ENCODE measurements at regions not wholly inside any gene's neighbourhood (a gene's known extent, or its start where the extent isn't known, plus 50 kb on each side); places are given as distances from the start of the nearest gene placed in this dataset.
"Not testable (repeated sequence)": the region's sequence is repeated elsewhere in the genome, so short reads cannot be mapped to it uniquely, and the experiment has no call there.

DNA sequence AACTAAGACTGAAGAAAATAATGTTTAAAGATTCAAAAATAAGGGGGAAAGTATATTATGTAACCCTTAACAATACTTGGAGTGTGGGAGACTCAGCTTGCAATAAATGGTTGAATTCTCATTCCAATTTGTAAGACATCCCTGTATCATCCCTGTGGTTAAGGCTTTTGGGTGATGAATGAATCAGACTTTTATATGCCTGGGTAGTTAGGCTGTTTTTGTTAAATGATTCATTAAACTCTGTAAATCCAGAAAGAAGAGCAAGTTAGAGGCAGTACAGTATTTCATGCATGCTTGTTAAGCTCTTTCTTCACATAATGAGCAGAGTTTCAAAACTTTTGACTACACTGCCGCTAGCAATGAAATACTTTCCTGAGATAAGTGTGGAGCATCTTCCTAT lies 948.8 kb downstream of the SOCS6 start:
- H3K9me3 ChIP-seq (ENCODE audit: control insufficient read depth, insufficient read depth, low read length) = peaks cover 4% of the 10 kb centered on the region
- DNase-seq (ENCODE audit: low read depth, low spot score) = no peak
- WGBS (ENCODE audit: insufficient coverage, insufficient read length) = no CpG with 5 or more reads among the region's 1 CpG

DNA sequence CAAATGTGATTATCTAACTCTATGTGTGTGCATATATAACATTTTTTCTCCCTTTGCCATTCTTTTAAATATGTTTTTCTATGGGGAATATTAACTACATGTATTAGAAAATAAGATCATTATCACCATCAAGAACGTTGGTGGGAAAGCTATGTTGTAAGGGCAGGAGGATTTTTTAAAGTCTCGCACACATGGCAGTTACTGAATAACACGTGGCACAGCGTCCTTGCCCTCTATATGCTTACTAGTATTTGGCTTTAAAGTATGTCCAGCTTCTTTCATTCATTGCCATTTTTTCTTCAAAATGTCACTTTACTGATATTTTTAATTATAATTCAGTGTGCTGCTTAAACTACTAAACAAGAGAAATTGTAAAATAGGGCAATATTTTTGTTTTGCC lies 944.3 kb downstream of the SOCS6 start:
- H3K27me3 ChIP-seq (ENCODE audit: control insufficient read depth, insufficient read depth, low read length) = no peaks in the 10 kb centered on the region
- H3K4me3 ChIP-seq (ENCODE audit: low read length) = no peak overlapping the region
- H3K4me1 ChIP-seq (ENCODE audit: control insufficient read depth, insufficient read depth, low read length) = no peaks in the 10 kb centered on the region
- H3K36me3 ChIP-seq (ENCODE audit: control insufficient read depth, insufficient read depth, low read length) = no peaks in the 10 kb centered on the region
- H3K27ac ChIP-seq (ENCODE audit: low read length) = no peak overlapping the region
- H3K9me3 ChIP-seq (ENCODE audit: control insufficient read depth, insufficient read depth, low read length) = peaks cover 3% of the 10 kb centered on the region
- no CpG with 5 or more reads among the region's 4 CpGs for WGBS (ENCODE audit: insufficient coverage, insufficient read length)
- DNase-seq (ENCODE audit: low read depth, low spot score) = no peak

More for the DNA sequence above, 948.8 kb downstream of the SOCS6 start:
- Histone ChIP-seq H3K4me1 (ENCODE audit: control insufficient read depth, insufficient read depth, low read length) (no peaks in the 10 kb centered on the region), H3K27ac (ENCODE audit: low read length) (no peak overlapping the region), H3K27me3 (ENCODE audit: control insufficient read depth, insufficient read depth, low read length) (no peaks in the 10 kb centered on the region), H3K36me3 (ENCODE audit: control insufficient read depth, insufficient read depth, low read length) (no peaks in the 10 kb centered on the region), H3K4me3 (ENCODE audit: low read length) (no peak overlapping the region)

DNA sequence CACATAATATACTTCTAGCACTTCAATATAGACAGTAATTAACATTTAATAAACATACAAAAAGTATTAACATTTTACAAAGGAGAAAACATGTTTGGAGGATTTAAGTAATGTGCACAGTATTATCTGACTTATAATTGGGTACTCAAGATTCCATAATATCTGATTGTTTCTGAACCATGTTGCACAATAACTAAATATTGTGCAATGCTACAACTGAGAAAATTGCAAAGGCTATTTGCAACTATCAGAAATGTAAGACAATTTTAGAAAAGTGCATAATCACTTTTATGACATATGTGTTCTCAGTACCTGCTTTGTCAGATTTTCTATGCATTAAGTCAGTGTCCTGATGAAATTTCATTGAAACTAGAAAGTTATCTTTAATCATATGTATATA lies 934.6 kb downstream of the SOCS6 start:
- Histone ChIP-seq H3K4me3 (ENCODE audit: low read length) (no peak overlapping the region), H3K36me3 (ENCODE audit: control insufficient read depth, insufficient read depth, low read length) (no peaks in the 10 kb centered on the region), H3K27ac (ENCODE audit: low read length) (no peak overlapping the region), H3K9me3 (ENCODE audit: control insufficient read depth, insufficient read depth, low read length) (peaks cover 5% of the 10 kb centered on the region), H3K4me1 (ENCODE audit: control insufficient read depth, insufficient read depth, low read length) (no peaks in the 10 kb centered on the region), H3K27me3 (ENCODE audit: control insufficient read depth, insufficient read depth, low read length) (no peaks in the 10 kb centered on the region)
- DNase-seq (ENCODE audit: low read depth, low spot score) = no peak

DNA sequence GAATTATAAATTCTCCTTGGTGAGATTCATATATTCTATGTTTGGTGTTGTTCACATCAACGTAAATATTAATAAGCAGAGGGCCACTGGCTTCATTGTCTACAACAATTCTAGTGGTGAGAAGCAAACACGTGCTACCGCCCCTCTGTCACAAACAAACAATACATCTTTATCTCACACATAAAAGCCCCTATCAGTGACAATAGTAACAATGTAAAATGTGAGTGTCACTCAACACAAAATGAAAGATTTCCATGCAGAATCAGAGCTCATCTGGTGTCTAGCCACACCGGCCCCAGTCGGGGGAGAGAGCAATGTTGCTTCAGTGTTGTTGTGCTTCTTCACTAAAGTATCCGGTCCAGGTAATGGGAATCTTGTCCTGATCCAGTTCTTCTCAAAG lies 932.6 kb downstream of the SOCS6 start:
- peaks cover 10% of the 10 kb centered on the region for H3K9me3 ChIP-seq (ENCODE audit: control insufficient read depth, insufficient read depth, low read length)
- no peaks in the 10 kb centered on the region for H3K36me3 ChIP-seq (ENCODE audit: control insufficient read depth, insufficient read depth, low read length)
- H3K4me1 ChIP-seq (ENCODE audit: control insufficient read depth, insufficient read depth, low read length) = no peaks in the 10 kb centered on the region
- no peak overlapping the region for H3K27ac ChIP-seq (ENCODE audit: low read length)
- no peak for DNase-seq (ENCODE audit: low read depth, low spot score)
- H3K27me3 ChIP-seq (ENCODE audit: control insufficient read depth, insufficient read depth, low read length) = no peaks in the 10 kb centered on the region
- no CpG with 5 or more reads among the region's 6 CpGs for WGBS (ENCODE audit: insufficient coverage, insufficient read length)
- no peak overlapping the region for H3K4me3 ChIP-seq (ENCODE audit: low read length)

DNA sequence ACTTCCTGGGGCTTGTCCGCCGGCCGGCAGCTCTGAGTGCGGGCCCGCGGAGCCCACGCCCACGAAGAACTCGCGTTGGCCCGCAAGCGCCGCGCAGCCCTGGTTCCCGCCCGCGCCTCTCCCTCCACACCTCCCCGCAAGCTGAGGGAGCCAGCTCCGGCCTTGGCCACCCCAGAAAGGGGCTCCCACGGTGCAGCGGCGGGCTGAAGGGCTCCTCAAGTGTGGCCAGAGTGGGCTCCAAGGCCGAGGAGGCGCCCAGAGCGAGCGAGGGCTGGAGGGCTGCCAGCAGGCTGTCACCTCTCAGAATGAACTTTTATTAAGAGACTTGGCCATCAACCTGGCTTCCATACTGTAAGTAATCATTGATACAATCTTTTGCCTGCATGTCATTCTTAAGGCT lies 923.9 kb downstream of the SOCS6 start:
- no CpG with 5 or more reads among the region's 26 CpGs for WGBS (ENCODE audit: insufficient coverage, insufficient read length)
- not testable (repeated sequence) for H3K4me3 ChIP-seq (ENCODE audit: low read length); DNase-seq (ENCODE audit: low read depth, low spot score)

DNA sequence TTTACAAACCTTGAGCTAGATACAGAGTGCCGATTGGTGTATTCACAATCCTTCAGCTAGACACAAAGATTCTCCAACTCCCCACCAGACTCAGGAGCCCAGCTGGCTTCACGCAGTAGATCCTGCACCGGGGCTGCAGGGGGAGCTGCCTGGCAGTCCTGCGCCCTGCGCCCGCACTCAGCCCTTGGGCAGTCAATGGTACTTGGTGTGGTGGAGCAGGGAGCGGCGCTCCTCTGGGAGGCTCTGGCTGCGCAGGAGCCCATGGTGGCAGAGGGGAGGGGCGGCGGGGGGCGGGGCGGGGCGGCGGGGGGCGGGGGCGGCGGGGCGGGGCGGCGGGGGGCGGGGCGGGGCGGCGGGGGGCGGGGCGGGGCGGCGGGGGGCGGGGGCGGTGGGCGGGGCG lies 923.4 kb downstream of the SOCS6 start:
- WGBS (ENCODE audit: insufficient coverage, insufficient read length) = no CpG with 5 or more reads among the region's 33 CpGs
- no peak for DNase-seq (ENCODE audit: low read depth, low spot score)
- Histone ChIP-seq H3K36me3 (ENCODE audit: control insufficient read depth, insufficient read depth, low read length) (no peaks in the 10 kb centered on the region), H3K4me1 (ENCODE audit: control insufficient read depth, insufficient read depth, low read length) (no peaks in the 10 kb centered on the region), H3K9me3 (ENCODE audit: control insufficient read depth, insufficient read depth, low read length) (peaks cover 2% of the 10 kb centered on the region; the same call in 1 of the 2 replicates), H3K27ac (ENCODE audit: low read length) (no peak overlapping the region), H3K27me3 (ENCODE audit: control insufficient read depth, insufficient read depth, low read length) (no peaks in the 10 kb centered on the region), H3K4me3 (ENCODE audit: low read length) (no peak overlapping the region)

More for the DNA sequence above, 923.9 kb downstream of the SOCS6 start:
- H3K4me1 ChIP-seq (ENCODE audit: control insufficient read depth, insufficient read depth, low read length); H3K27ac ChIP-seq (ENCODE audit: low read length); H3K36me3 ChIP-seq (ENCODE audit: control insufficient read depth, insufficient read depth, low read length); H3K27me3 ChIP-seq (ENCODE audit: control insufficient read depth, insufficient read depth, low read length); H3K9me3 ChIP-seq (ENCODE audit: control insufficient read depth, insufficient read depth, low read length): not testable (repeated sequence)

DNA sequence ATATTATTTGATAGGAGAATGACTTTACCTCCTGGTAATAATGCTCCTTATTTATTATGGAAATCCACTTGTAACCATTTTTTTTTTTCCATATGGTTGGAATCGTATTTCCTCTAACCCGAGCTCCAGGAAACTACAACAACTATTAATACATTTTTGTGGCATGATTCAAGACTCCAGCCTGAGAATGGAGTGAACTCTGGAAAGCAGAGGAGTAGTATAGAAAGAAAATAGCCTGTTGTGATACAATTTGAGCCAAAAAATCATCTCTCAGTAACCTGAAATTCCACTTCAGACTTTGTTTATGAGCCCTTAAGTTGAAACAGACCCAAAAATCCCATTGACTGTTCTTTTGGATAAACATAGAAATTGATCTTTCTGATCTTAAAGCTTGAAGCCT lies 921.1 kb downstream of the SOCS6 start:
- WGBS (ENCODE audit: insufficient coverage, insufficient read length) = no CpG with 5 or more reads among the region's 2 CpGs
- no peak overlapping the region for H3K27ac ChIP-seq (ENCODE audit: low read length)

DNA sequence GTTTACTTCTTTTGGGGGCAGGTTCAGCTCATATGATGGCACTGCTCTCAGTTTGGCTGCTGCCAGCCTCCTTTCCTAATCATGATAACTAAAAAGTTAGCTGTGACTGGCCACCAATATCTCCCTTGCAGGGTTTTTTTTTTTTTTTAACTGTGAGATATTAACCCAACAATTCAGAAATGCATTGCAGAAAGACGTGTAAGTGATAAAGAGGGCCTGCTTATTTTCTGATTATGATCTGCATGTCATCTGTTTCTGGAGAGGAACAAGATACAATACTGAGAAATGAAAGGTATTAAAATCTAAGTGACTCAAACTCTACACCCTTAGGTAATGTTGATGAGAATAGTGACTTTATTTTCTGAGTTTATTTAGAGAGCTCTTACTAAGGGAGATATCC lies 905.6 kb downstream of the SOCS6 start:
- no peaks in the 10 kb centered on the region for H3K27me3 ChIP-seq (ENCODE audit: control insufficient read depth, insufficient read depth, low read length)
- H3K9me3 ChIP-seq (ENCODE audit: control insufficient read depth, insufficient read depth, low read length) = peaks cover 6% of the 10 kb centered on the region
- H3K27ac ChIP-seq (ENCODE audit: low read length) = no peak overlapping the region
- DNase-seq (ENCODE audit: low read depth, low spot score) = no peak
- H3K36me3 ChIP-seq (ENCODE audit: control insufficient read depth, insufficient read depth, low read length) = no peaks in the 10 kb centered on the region
- H3K4me3 ChIP-seq (ENCODE audit: low read length) = no peak overlapping the region
- no CpG with 5 or more reads among the region's 1 CpG for whole genome bisulfite sequencing (ENCODE audit: insufficient coverage, insufficient read length)
- no peaks in the 10 kb centered on the region for H3K4me1 ChIP-seq (ENCODE audit: control insufficient read depth, insufficient read depth, low read length)

More for the DNA sequence above, 921.1 kb downstream of the SOCS6 start:
- Histone ChIP-seq H3K9me3 (ENCODE audit: control insufficient read depth, insufficient read depth, low read length) (no peaks in the 10 kb centered on the region; the same call in 1 of the 2 replicates), H3K4me1 (ENCODE audit: control insufficient read depth, insufficient read depth, low read length) (no peaks in the 10 kb centered on the region), H3K36me3 (ENCODE audit: control insufficient read depth, insufficient read depth, low read length) (no peaks in the 10 kb centered on the region), H3K4me3 (ENCODE audit: low read length) (no peak overlapping the region), H3K27me3 (ENCODE audit: control insufficient read depth, insufficient read depth, low read length) (no peaks in the 10 kb centered on the region)
- no peak for DNase-seq (ENCODE audit: low read depth, low spot score)

DNA sequence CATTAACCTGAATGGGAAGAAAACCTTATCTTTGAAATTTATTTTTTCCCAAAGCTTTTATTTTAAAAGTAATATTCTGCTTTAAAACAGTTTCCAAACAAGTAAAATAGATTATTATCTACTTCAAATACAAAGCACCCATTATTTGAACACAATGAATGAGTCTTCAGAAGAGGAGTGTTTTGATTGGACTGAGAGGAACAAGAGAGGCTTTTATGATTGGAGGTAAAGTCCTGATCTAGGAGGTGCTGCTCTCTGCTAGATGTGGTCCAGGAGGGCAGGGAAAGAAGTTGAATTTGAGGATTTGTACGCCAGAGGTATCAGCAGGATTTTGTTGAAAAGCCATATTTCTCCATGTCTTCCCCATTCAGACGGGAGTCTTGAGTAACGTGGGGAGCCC lies 900.7 kb downstream of the SOCS6 start:
- H3K9me3 ChIP-seq (ENCODE audit: control insufficient read depth, insufficient read depth, low read length) = peaks cover 8% of the 10 kb centered on the region
- no peaks in the 10 kb centered on the region for H3K27me3 ChIP-seq (ENCODE audit: control insufficient read depth, insufficient read depth, low read length)
- H3K4me3 ChIP-seq (ENCODE audit: low read length) = no peak overlapping the region
- no peaks in the 10 kb centered on the region for H3K4me1 ChIP-seq (ENCODE audit: control insufficient read depth, insufficient read depth, low read length)
- WGBS (ENCODE audit: insufficient coverage, insufficient read length) = no CpG with 5 or more reads among the region's 3 CpGs
- no peak overlapping the region for H3K27ac ChIP-seq (ENCODE audit: low read length)
- no peaks in the 10 kb centered on the region for H3K36me3 ChIP-seq (ENCODE audit: control insufficient read depth, insufficient read depth, low read length)
- DNase-seq (ENCODE audit: low read depth, low spot score) = no peak

DNA sequence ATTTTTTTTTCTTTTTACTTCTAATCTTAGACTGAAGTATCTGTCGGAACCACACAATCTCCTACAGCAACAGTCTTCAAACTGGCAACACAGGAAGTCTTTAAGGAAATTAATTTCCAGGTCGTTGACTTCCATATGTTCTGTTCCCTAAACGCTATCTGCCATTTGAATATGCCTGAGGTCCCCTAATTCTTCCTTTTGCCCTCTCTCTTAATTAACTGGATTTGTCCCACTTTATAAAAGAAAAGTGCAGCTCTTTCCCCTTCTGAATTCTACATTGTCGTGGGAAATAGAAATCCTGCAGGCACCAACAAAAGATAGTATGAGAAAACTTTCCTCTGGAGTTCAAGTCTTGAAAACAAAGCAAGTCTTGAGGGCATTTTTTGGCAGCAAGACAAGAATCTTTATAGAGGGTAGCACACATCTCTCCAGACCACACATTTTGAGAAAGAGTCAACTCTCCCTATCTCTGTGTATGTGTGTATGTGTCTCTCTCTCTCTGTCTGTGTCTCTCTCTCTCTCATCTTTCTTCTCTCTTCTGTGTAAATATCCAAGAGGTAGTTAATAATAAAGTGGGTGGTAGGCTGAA lies 879.8 kb downstream of the SOCS6 start:
- WGBS (ENCODE audit: insufficient coverage, insufficient read length) = no CpG with 5 or more reads among the region's 4 CpGs

DNA sequence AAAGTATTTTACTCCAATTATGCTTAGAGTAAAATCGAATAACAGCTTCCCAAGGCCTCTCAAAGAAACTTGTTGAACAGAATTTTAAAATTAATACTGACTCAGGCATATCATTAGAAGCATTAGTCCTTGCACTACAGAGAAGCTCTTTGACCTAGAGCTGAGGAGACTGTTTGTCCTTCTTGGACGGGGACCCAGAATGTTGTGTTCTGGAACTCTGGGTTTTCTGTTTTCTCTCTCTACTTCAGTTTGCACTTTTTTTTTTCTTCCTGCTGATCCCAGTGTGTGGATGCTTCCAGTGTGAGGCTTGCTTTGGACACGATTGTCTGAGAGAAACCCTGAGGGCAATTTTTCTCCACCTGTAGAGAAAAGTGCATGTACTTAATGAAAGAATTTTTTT lies 847.6 kb downstream of the SOCS6 start:
- Histone ChIP-seq H3K27ac (ENCODE audit: low read length) (no peak overlapping the region), H3K9me3 (ENCODE audit: control insufficient read depth, insufficient read depth, low read length) (no peaks in the 10 kb centered on the region; the same call in 1 of the 2 replicates), H3K4me1 (ENCODE audit: control insufficient read depth, insufficient read depth, low read length) (no peaks in the 10 kb centered on the region), H3K4me3 (ENCODE audit: low read length) (no peak overlapping the region), H3K27me3 (ENCODE audit: control insufficient read depth, insufficient read depth, low read length) (no peaks in the 10 kb centered on the region), H3K36me3 (ENCODE audit: control insufficient read depth, insufficient read depth, low read length) (no peaks in the 10 kb centered on the region)
- WGBS (ENCODE audit: insufficient coverage, insufficient read length) = no CpG with 5 or more reads among the region's 3 CpGs
- DNase-seq (ENCODE audit: low read depth, low spot score) = no peak

More for the DNA sequence above, 879.8 kb downstream of the SOCS6 start:
- DNase-seq (ENCODE audit: low read depth, low spot score) = no peak
- Histone ChIP-seq H3K27me3 (ENCODE audit: control insufficient read depth, insufficient read depth, low read length) (no peaks in the 10 kb centered on the region), H3K4me1 (ENCODE audit: control insufficient read depth, insufficient read depth, low read length) (no peaks in the 10 kb centered on the region), H3K36me3 (ENCODE audit: control insufficient read depth, insufficient read depth, low read length) (no peaks in the 10 kb centered on the region), H3K4me3 (ENCODE audit: low read length) (no peak overlapping the region), H3K27ac (ENCODE audit: low read length) (no peak overlapping the region), H3K9me3 (ENCODE audit: control insufficient read depth, insufficient read depth, low read length) (peaks cover 3% of the 10 kb centered on the region)
